Activated CD8-positive, alpha-beta T cell treated with anti-CD3 and anti-CD28 coated beads for 36 hours (primary cell): ENCODE measurements at regions not wholly inside any gene's neighbourhood (a gene's known extent, or its start where the extent isn't known, plus 50 kb on each side); places are given as distances from the start of the nearest gene placed in this dataset.

Experiments
- ATAC-seq: fragments of 200-7000 bp; cut with Tn5 transposase; one replicate; pipeline ENCODE4 v1.10.0; 2021; ENCODE audit warnings: mild to moderate bottlenecking, moderate library complexity
- CTCF ChIA-PET: fragments of 350-600 bp; sonication (Branson Sonifier 250); formaldehyde crosslinking; loops from one replicate; lab custom pipeline; 2021; ENCODE audit warnings: antibody characterized with exemption; lab: Charles Lee
- POLR2A ChIA-PET: fragments of 350-600 bp; sonication (Branson Sonifier 250); formaldehyde crosslinking; loops from one replicate; lab custom pipeline; 2021; ENCODE audit warnings: antibody characterized with exemption; lab: Charles Lee
- DNase-seq: peaks from one replicate; pipeline ENCODE4 v3.0.0-alpha.2; 2020
- H3K27ac Mint-ChIP-seq: one replicate; pipeline ENCODE4 v1.8.0; 2021; ENCODE audit warnings: mild to moderate bottlenecking, mixed read lengths
- H3K27me3 Mint-ChIP-seq: one replicate; pipeline ENCODE4 v1.8.0; 2021; ENCODE audit warnings: mixed read lengths
- H3K36me3 Mint-ChIP-seq: one replicate; pipeline ENCODE4 v1.8.0; 2021; ENCODE audit warnings: low read depth, mixed read lengths
- H3K4me1 Mint-ChIP-seq: one replicate; pipeline ENCODE4 v1.8.0; 2021; ENCODE audit warnings: low read depth, mixed read lengths
- H3K4me3 Mint-ChIP-seq: one replicate; pipeline ENCODE4 v1.8.0; 2021; ENCODE audit warnings: mild to moderate bottlenecking, moderate library complexity, mixed read lengths
- H3K9me3 Mint-ChIP-seq: one replicate; pipeline ENCODE4 v1.8.0; 2021; ENCODE audit warnings: mixed read lengths
- CTCF ChIP-seq: fragments of 200-600 bp; IDR thresholded peaks from one replicate; pipeline ENCODE4 v1.8.0; 2022; ENCODE audit warnings: antibody characterized with exemption, mild to moderate bottlenecking
- intact Hi-C: fragments of 100-400 bp; cut with micrococcal nuclease; formaldehyde crosslinking; loops from one replicate; pipeline ENCODE4 v1.10.0; 2022

- Mint-ChIP-seq H3K36me3 (no peaks in the 10 kb centered on the region), H3K4me3 (no peak overlapping the region), H3K4me1 (no peaks in the 10 kb centered on the region), H3K9me3 (no peaks in the 10 kb centered on the region), H3K27ac (no peak overlapping the region), H3K27me3 (peaks cover 8% of the 10 kb centered on the region)
- intact Hi-C loops, result loop anchor here (10.0 kb wide), 2 partner anchors 119 to 539 kb away; no protein-coding TSS in a partner anchor
- TF ChIP-seq CTCF, result no peak
- ATAC-seq (no peak), DNase-seq (no peak)
- CTCF ChIA-PET, result interaction anchor here (0.9 to 1.5 kb wide), 4 partner anchors 15 to 534 kb away, joined by 3 to 5 read pairs (median 4); no protein-coding TSS in a partner anchor
- POLR2A ChIA-PET, result no interaction called here
Measured at GRCh38 chr1:61583703-61584102, 141.2 kb downstream of the TM2D1 start.

- TF ChIP-seq CTCF, result no peak
- DNase-seq (no peak), ATAC-seq (no peak)
- Mint-ChIP-seq H3K4me3 (no peak overlapping the region), H3K9me3 (no peaks in the 10 kb centered on the region), H3K4me1 (no peaks in the 10 kb centered on the region), H3K27ac (no peak overlapping the region), H3K36me3 (no peaks in the 10 kb centered on the region), H3K27me3 (peaks cover 9% of the 10 kb centered on the region)
- ChIA-PET POLR2A (no interaction called here), CTCF (interaction anchor here (2.1 kb wide), 1 partner anchor 8 kb away, joined by 8 read pairs; no protein-coding TSS in a partner anchor)
- intact Hi-C loops, result loop anchor here (10.0 kb wide), 2 partner anchors 116 to 536 kb away; no protein-coding TSS in a partner anchor
Measured at GRCh38 chr1:61581251-61581650, 143.7 kb downstream of the TM2D1 start.

- Mint-ChIP-seq H3K9me3 (no peaks in the 10 kb centered on the region), H3K27ac (no peak overlapping the region), H3K27me3 (peaks cover 9% of the 10 kb centered on the region), H3K4me3 (no peak overlapping the region), H3K4me1 (no peaks in the 10 kb centered on the region), H3K36me3 (no peaks in the 10 kb centered on the region)
- no peak for TF ChIP-seq CTCF
- ChIA-PET CTCF (interaction anchor here (2.1 kb wide), 1 partner anchor 9 kb away, joined by 8 read pairs; no protein-coding TSS in a partner anchor), POLR2A (no interaction called here)
- intact Hi-C loops, result loop anchor here (10.0 kb wide), 2 partner anchors 116 to 536 kb away; no protein-coding TSS in a partner anchor
- no peak for DNase-seq
- ATAC-seq, result no peak
Measured at GRCh38 chr1:61580417-61580816, 144.5 kb downstream of the TM2D1 start.

GRCh38 chr1:61579802-61580201 is 145.1 kb downstream of the TM2D1 start:
- DNase-seq (no peak), ATAC-seq (no peak)
- ChIA-PET POLR2A (no interaction called here), CTCF (interaction anchor here (2.1 kb wide), 1 partner anchor 9 kb away, joined by 8 read pairs; no protein-coding TSS in a partner anchor)
- Mint-ChIP-seq H3K27ac (no peak overlapping the region), H3K4me3 (no peak overlapping the region), H3K36me3 (no peaks in the 10 kb centered on the region), H3K27me3 (peaks cover 9% of the 10 kb centered on the region), H3K4me1 (no peaks in the 10 kb centered on the region), H3K9me3 (no peaks in the 10 kb centered on the region)
- intact Hi-C loops, result loop anchor here (10.0 kb wide), 2 partner anchors 115 to 535 kb away; no protein-coding TSS in a partner anchor
- no peak for TF ChIP-seq CTCF

- CTCF ChIA-PET, result interaction anchor here (1.4 kb wide), 1 partner anchor 16 kb away, joined by 4 read pairs; no protein-coding TSS in a partner anchor
- DNase-seq, result no peak
- TF ChIP-seq CTCF, result no peak
- H3K27me3 Mint-ChIP-seq, result no peaks in the 10 kb centered on the region
- H3K36me3 Mint-ChIP-seq, result no peaks in the 10 kb centered on the region
- ATAC-seq, result no peak
- H3K9me3 Mint-ChIP-seq, result no peaks in the 10 kb centered on the region
- no peaks in the 10 kb centered on the region for H3K4me1 Mint-ChIP-seq
- H3K27ac Mint-ChIP-seq, result no peak overlapping the region
- H3K4me3 Mint-ChIP-seq, result no peak overlapping the region
- POLR2A ChIA-PET, result no interaction called here
- intact Hi-C loops, result no loop called here
Measured at GRCh38 chr1:61572046-61572445, 152.9 kb downstream of the TM2D1 start.
